ENCODE measurements at regions not wholly inside any gene's neighbourhood (a gene's known extent, or its start where the extent isn't known, plus 50 kb on each side); places are given as distances from the start of the nearest gene placed in this dataset.

DNA sequence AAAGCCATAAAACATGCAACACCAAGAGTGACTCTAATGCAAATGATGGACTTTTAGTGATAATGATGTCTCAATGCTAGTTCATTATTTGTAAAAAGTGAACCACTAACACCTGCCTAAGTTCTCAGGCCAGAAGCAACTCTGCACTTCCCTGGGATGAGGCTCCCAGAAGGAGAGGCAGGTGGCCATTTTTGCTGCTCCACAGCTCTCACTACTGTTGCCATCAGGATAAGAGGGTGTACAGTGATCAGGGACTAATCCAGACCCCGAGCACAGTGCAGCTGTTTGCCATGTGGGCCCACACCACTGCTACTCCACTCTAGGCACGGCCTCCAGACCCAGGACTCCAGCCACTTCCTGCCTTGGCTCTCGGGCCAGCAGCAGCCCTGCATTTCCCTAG, 828.3 kb upstream of the MIR17HG start:
- no peak for DNase-seq

DNA sequence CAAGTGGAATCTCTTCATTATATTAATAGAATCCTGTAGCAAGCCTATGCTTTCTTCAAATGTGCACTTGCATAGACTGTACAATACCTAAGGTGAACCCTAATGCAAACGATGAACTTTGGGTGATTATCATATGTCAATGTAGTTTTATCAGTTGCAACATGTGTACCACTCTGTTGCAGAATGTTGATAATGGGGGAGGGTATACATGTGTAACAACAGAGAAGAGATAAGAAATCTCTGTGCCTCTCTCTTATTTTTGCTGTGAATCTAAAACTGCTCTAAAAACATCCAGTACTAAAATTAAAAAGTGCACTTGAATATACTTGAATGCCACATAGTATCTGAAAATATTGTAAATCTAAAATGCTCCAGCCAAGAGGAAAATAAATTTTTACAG, 820.8 kb upstream of the MIR17HG start:
- no peak for DNase-seq

DNA sequence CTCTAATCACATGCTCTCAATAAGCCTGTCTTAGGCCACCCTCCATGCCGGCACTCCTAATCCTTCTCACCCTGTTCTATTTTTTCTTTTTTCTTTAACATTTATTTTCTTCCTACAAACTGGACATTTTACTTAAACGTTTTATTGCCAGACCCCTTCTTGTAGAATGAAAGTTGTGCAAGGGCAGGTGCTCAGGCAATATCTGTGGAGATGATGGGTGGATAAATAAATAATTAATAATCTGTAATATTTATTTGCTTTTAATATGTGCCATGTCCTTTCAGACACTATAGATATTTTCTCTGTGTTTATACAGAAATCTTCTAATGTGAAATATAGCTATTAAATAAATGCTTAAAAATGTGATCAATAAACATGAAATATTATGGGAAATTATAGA, 815.7 kb upstream of the MIR17HG start:
- DNase-seq, result no peak

DNA sequence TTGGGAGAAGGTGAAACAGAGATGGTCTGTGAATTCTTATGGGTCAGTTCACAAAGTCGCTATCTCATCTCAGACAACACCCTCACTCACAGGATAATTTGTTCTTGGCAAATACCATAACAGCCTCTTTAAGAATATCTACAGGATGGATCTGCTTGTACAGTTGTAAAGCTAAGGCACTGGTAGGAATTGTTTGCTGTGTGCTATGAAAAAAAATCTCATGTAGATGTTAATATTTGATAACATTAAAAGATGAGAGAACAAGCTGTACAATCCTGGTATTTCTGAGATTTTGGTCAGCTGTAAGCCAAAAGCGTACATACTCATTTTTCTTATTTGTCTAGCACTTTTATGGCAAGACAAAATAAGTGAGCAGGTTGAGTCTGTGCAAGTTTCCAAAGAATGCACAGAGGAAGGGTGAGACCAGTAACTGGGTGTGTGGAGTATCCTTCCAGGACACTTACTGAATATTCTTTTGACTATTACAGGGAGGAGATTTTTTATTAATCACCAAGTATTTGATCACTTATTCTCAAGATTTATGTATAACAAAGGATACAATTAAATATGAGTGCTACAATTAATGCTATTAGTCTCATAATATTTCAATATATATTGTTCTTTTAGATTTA, 814.5 kb upstream of the MIR17HG start:
- no peak for DNase-seq

DNA sequence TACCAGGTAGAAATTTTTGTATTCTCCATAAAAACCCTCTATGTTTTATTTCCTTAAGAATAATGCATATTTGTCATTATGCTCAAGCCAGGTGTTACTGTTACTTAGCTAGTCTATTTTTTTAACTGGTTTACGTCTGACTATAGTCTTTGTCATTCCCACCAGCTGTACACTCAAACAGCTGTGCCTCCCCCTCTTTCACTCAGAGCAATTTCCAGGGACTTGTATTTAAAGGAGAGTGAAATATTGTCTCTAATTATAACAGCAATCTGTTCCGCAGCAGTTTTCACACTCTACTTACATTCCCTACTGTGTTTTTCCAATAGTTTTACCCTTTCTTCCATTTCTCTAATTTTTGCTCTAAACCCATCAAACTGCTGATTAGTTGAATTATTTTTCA, 813.6 kb upstream of the MIR17HG start:
- no peak for DNase-seq

DNA sequence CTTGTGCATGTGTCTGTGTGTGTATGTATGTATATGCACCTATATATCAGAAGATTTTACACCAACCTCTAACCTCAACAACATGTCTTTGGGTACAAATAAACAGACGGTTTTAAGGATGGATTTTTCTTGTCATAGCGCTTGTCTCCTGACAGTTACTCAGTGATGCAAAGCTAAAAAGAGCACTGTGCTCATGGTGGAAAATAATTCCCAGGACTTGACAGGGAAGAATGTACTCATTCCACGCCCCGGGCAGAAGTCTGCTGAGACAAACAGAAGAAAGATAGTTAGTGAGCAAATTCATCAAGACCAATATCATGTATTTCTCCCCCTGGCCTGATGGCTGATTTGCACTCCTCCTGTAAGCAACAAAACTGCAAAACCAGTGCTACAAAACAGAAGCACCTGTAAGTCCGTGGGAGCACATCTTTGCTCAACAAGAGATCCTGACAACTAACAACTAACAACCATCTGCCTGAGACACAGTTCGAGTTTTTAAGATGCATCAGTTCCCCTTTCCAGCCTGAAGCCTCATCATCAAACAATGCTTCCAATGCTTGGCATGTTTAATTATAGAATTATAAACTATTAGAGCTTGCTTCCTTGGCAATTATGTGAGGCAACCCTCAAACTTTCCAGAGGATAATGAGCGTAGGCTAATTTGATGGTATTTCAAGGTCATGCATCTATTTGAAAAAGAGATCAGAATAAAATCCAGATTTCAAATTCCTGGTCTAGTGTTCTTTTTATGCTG, 812.7 kb upstream of the MIR17HG start:
- no peak for DNase-seq

DNA sequence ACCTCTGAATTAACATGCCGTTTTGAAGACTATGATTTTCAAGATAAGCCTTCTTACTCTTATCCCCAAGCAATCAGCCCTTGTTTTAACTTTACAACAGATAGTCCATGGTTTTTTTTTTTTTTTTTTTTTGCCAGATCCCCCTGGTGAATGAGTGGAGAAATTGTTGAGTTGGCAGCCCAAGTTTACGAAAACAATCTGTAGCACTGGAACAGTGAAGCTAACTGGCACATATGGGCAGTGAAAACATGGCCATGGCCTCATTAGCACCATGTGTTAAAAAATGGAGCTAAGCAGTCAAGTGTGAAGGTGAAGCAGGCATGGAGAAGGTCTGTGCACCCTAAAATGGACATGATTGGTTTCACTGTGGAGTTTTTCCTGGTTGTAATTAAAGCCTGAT, 812.1 kb upstream of the MIR17HG start:
- no peak for DNase-seq

DNA sequence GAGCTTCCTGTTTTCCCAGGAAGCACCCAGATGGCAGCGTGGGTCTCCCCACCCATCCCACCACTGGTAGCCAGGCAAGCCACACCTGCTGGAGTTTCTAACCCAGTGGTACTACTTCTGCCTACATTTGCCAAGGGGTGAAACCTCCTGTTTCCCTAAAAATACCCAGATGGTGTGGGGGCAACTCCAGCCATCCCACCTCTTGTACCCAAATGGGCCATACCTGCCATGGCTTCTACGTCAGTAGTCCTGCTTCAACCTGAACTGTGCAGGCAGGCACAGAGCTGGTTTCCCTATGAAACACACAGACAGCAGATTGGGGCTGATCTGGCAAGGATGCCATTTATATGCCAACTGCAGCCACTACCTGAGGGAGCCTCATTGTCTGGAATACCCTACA, 809.4 kb upstream of the MIR17HG start:
- no peak for DNase-seq

DNA sequence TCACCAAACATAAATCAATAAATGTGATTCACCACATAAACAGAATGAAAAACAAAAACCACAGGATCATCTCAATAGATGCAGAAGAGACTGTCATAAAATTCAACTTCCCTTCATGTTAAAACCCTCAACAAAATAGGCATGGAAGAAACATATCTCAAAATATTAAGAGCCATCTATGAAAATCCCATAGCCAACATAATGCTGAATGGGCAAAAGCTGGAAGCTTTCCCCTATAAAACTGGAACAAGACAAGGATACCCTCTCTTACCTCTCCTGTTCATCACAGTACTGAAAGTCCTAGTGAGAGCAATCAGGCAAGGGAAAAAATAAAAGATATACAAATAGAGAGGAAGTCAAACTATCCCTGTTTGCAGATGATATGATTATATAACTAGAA, 806.1 kb upstream of the MIR17HG start:
- DNase-seq, result no peak

DNA sequence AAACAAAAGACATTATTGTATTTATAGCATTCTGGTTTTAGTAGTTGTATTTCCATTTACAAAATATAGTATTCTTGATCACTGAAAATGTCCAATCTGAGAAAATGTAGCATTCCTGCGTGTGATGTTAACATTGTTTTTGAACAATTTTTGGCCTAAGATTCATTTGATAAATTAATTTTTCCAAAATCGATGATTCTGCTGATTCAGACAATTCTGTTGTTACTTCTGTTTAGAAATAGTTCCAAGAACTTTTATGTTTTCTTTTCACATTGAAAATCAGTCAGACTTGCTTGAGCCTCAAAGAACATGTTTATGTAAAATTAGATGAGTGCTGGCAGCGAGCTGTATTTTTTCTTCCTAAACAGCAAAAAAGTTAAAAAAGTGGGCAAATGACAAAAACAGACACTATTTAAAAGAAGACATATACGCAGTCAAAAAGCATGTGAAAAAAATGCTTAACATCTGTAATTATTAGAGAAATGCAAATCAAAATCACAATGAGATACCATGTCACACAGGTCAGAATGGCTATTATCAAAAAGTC, 804.5 kb upstream of the MIR17HG start:
- DNase-seq, result no peak

DNA sequence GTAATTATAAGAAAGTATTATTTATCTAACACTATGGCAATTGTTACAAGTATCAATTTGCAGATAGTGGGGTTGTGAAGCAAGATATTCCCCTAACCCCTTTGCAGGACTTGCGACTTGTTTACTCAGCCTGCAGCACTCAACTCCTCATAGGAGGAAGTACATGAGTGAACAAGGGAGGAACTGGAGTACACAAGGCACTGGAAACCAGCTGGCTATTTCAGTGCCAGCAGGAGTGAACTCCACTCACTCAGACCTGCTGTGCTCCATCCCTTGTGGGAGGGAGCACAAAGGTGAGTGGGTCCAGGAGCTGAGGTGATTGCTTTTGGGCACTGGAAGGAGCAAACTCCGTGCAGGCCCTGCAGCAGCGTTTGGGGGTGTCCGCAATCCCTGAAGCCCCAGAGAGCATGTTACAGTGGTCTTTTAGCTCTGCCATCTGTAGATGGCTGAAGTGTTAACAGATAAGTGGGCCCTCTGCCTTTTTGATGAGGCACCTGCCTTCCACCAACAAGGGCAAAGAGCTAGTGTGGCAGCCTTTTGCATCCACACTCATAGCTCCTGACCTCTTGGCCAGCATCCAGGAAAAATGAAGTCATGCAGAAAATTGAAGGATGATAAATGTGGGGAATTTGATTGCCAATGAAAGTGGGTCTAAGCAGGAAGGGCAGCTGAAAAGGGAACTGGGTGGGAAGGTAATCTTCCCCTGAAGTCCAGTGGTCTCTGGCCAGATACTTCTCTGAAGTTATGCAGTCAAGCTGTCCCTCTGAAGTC, 802.2 kb upstream of the MIR17HG start:
- DNase-seq, result no peak

DNA sequence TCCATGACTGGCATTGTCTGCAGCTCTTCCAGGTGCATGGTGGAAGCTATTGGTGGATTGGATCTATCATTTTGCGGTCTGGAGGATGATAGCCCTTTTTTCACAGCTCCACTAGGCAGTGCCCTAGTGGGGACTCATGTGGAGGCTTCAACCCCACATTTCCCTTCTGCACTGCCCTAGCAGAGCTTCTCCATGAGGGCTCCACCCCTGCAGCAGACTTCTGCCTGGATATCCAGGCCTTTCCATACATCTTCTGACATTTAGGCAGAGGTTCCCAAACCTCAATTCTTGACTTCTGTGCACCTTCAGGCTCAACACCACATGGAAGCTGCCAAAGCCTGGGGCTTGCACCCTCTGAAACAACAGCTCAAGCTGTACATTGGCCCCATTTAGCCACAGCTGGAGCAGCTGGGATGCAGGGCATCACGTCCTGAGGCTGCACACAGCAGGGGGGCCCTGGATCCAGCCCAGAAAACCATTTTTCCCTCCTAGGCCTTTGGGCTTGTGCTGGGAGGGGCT, 800.2 kb upstream of the MIR17HG start:
- DNase-seq, result no peak

DNA sequence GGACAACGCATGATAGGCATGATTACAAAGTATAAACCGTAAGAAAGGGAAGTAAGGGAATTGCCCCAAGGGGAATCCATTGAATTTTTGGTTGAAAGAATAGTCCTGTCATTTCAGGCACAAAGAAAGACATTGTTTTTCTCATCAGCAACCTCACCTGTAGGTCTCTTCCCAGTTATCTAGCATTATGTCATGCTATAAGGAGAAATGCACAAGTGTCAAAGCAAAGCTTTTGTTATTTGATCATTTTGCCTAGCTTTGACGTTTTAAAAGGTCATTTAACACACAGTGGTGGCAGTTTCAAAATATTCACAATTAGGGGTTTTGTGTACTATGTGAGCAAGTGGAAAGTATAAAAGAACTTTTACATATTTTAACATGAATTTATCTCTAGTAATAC, 796.2 kb upstream of the MIR17HG start:
- DNase-seq, result no peak

DNA sequence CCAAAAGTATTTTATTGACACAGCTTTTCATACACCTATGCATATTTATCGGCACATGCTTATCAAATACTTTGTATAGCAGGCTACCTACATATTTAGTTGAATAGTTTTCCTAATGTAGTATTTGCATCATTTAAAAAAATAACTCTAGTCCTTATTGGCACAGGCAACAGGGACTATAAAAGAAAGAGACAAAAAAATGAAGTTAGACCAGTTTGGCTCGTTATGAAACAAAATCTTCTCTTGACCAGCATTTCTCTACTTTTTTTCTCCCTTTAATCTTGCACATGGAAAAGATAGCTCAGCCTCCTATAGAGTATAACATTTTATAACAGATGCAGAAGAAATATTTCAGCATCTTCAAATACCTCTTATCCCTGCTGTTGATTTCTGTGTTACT, 794.8 kb upstream of the MIR17HG start:
- DNase-seq, result no peak

DNA sequence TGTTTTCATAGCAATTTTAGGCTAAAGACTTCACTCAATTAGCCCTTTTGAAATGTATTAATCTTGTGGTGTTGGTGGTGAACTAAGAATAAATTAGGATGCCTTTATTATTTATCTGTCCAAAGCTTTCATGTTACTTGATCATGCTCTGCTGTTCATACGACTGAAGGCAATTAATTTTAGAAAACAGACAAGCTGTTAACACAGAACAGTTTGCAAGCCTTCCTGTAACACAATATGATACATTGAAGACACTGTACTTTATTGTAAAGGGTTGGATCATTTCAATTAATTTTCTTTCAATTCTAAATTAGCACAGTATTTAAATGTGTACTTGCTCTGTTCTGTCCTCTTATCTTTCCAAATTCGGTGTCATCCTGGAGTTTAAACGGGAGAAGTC, 794.3 kb upstream of the MIR17HG start:
- DNase-seq, result no peak

DNA sequence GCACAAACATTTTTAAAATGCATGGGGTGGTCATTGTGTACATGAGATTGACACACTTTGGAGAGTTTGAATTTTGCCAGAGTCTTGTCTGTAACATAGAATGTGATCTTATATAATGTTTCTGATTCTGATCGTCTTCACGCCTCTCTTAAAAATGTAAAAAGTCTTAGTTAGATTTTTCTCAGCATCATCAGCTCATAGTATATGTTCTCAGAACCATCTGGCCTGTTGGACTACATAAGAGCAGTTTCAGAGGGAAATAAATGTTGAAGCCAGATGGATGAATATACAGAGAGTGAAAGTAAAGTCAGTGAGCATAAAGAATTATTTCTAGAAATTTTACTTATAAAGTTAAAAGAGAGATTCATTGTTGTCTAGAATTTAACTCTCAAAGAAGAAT, 789.9 kb upstream of the MIR17HG start:
- DNase-seq, result no peak

DNA sequence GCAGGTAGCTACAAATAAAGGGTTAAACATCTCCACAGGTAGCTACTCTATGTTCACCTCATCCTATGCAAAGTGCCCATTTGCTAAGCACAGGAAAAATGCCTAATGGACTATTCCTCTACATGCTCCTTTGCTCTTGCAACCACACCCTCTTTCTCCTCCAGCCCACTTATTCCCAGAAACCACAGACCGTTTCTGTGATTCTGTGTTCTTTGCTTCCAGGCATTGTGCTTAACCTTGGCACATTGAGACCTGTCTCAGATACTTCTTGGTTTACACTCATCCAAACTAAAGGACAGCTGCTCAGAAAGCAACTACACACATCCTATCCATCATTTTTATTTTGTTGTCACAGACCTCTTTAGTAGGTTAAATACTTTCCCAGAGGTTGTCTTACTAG, 785.0 kb upstream of the MIR17HG start:
- no peak for DNase-seq

DNA sequence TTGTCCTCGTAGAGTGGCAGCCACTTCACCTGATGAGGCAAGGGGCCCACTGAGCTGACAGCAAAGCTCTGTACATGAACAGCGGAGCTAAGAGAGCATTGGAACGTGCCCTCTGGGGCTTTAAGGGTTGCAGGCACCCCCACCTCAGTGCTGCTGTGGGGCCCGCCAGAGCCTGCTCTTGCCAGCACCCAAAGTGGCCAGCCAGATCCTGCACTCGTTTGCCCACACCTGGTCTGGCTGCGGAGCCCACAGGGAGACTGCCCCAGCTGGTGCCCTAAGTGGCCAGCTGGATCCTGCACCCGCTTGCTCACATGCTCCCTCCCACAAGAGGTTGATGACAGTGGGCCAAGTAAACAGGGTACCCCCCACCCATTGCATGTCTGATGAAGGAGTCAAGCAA, 783.4 kb upstream of the MIR17HG start:
- no peak for DNase-seq

DNA sequence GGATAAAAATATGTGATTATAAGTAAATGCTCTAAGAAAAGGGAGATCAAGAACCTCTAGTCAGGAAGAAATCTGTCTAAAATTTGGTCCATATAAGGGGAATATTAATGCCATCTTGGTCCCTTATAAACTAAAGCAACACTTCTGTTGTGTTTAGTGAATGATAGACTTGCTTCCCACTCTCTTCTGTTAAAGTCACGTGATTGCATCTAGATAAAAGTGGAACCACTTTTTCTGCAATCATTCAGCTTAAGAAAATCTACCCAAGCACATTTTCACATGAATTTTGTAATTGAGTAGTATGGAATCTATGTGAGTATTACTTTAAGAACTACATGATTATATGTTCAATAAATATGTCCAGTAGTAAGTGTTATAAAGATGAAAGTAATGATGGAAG, 782.9 kb upstream of the MIR17HG start:
- DNase-seq, result no peak

DNA sequence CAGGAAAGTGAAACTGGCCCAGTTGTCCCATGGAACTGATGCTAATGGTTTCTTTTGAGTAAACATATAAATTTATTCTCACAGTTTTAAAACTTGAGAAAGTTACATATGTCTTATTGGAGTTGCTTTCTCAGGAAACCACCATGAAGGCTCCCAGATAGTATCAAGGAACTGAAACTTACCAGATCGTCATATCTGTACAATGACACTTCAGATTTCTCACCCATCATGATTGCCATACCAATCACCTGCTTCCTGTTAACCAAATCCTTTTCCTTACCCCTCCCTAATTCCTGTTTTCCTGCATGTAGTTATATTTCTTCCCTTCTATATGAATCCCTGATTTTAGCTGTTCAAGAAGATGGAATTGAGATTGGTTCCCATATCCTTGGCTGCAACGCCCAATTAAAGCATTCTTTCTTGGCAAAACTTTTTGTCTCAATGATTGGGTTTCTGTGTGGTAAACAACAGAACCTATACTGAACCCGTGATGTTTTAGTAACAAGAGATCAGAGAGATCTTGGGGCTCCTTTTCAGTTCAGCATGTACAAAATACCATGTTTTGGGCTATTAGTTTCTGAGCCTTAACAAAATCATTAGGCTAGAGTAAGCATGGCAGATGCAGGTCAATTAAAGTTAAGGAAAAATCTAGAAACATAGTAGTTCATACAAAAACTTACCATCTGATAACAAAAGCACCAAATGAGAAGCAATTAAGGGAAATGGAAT, 781.3 kb upstream of the MIR17HG start:
- no peak for DNase-seq

DNA sequence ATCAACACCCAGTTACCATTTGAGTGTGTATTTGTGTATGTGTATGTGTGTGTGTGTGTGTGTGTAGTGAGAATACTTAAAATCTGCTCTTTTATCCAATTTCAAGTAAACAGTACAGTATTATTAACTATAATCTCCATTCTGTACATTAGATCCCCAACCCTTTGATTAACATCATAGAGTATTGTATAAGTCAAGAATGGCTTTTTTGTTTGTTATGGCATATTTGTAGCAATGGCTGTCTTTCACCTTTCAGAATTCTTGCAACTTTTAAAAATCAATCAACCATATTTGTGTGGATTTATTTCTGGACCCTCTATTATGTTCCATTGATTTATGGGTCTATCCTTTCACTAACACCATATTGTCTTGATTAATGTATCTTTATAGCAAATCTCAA, 779.3 kb upstream of the MIR17HG start:
- no peak for DNase-seq

DNA sequence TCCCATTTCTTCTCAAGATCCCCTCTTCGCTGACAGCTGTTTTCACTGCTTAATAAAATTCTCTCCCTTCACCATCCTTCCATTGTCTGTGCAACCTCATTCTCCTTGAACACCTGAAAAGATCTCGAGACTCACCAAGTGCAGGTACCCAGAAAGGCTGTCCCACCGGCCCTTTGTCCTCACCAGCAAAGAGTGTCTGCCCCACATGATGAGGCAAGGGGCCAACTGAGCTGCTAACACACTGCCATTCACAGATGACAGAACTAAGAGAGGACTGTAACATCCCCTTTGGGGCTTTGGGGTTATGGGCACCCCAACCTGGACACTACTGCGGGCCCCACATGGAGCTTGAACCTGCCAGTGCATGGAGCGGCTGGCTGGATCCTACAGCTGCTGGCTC, 771.4 kb upstream of the MIR17HG start:
- DNase-seq, result no peak

DNA sequence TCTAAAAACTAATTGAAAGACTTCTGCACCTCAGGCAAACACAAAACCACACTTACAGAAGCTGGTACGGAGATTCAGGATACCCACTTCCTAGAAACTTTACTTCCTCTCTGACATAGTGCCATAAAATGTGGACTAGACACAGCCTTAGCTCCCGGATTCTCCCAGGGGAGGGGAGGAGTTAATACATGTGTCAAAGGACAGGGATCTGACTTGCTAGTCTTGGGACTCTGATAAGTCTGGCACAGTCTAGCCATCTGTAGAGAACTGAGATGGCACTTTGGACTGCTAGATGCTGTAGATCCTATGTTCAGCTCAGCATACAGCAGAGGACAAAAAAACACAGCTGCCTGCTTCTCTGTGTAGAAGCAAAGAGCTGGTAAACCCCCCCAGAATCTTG, 769.8 kb upstream of the MIR17HG start:
- no peak for DNase-seq
